ENCODE measurements at regions not wholly inside any gene's neighbourhood (a gene's known extent, or its start where the extent isn't known, plus 50 kb on each side); places are given as distances from the start of the nearest gene placed in this dataset.

GRCh38 chr2:16561676-16562075 lies 104.0 kb downstream of the CYRIA start:
- DNase-seq (ENCODE audit: low read depth), result no peak

- no peak for DNase-seq (ENCODE audit: low read depth)
Measured at GRCh38 chr2:16561251-16561650, 104.4 kb downstream of the CYRIA start.

GRCh38 chr2:16559278-16560067 lies 106.2 kb downstream of the CYRIA start:
- DNase-seq (ENCODE audit: low read depth), result no peak

GRCh38 chr2:16554060-16554583 lies 111.5 kb downstream of the CYRIA start:
- DNase-seq (ENCODE audit: low read depth), result no peak

GRCh38 chr2:16553226-16553625 lies 112.4 kb downstream of the CYRIA start:
- peak; percentile 4 for DNase-seq (ENCODE audit: low read depth)

- DNase-seq (ENCODE audit: low read depth), result no peak
Measured at GRCh38 chr2:16552202-16552601, 113.4 kb downstream of the CYRIA start.

GRCh38 chr2:16548036-16548435 lies 117.6 kb downstream of the CYRIA start:
- DNase-seq (ENCODE audit: low read depth), result no peak

GRCh38 chr2:16546128-16546754 lies 119.4 kb downstream of the CYRIA start:
- DNase-seq (ENCODE audit: low read depth), result peak; percentile 15

GRCh38 chr2:16538707-16539106 lies 126.9 kb downstream of the CYRIA start:
- DNase-seq (ENCODE audit: low read depth), result no peak

GRCh38 chr2:16537347-16537746 lies 128.3 kb downstream of the CYRIA start:
- DNase-seq (ENCODE audit: low read depth), result no peak

- DNase-seq (ENCODE audit: low read depth), result no peak
Measured at GRCh38 chr2:16526193-16526592, 139.4 kb downstream of the CYRIA start.

- peak; percentile 36 for DNase-seq (ENCODE audit: low read depth)
Measured at GRCh38 chr2:16525265-16525887, 140.3 kb downstream of the CYRIA start.

GRCh38 chr2:16523711-16524110 lies 141.9 kb downstream of the CYRIA start:
- DNase-seq (ENCODE audit: low read depth), result no peak

GRCh38 chr2:16522031-16522831 lies 143.4 kb downstream of the CYRIA start:
- no peak for DNase-seq (ENCODE audit: low read depth)

- DNase-seq (ENCODE audit: low read depth), result no peak
Measured at GRCh38 chr2:16520891-16521290, 144.7 kb downstream of the CYRIA start.

- DNase-seq (ENCODE audit: low read depth), result no peak
Measured at GRCh38 chr2:16515696-16516095, 149.9 kb downstream of the CYRIA start.

GRCh38 chr2:16513626-16514025 lies 152.0 kb downstream of the CYRIA start:
- no peak for DNase-seq (ENCODE audit: low read depth)

- DNase-seq (ENCODE audit: low read depth), result no peak
Measured at GRCh38 chr2:16511041-16511440, 154.6 kb downstream of the CYRIA start.

GRCh38 chr2:16509042-16509441 lies 156.6 kb downstream of the CYRIA start:
- no peak for DNase-seq (ENCODE audit: low read depth)

- DNase-seq (ENCODE audit: low read depth), result no peak
Measured at GRCh38 chr2:16508490-16508851, 157.2 kb downstream of the CYRIA start.

- DNase-seq (ENCODE audit: low read depth), result peak; percentile 37
Measured at GRCh38 chr2:16507655-16508489, 157.8 kb downstream of the CYRIA start.
